ENCODE measurements at regions not wholly inside any gene's neighbourhood (a gene's known extent, or its start where the extent isn't known, plus 50 kb on each side); places are given as distances from the start of the nearest gene placed in this dataset.
A peak's percentile ranks its signal among the peaks of the same experiment; 100 is the strongest.

- no peak for DNase-seq
Observed at GRCh38 chr2:176622792-176623191, 353.6 kb downstream of the MTX2 start.

- DNase-seq = no peak
Observed at GRCh38 chr2:176626796-176627195, 357.6 kb downstream of the MTX2 start.

DNA sequence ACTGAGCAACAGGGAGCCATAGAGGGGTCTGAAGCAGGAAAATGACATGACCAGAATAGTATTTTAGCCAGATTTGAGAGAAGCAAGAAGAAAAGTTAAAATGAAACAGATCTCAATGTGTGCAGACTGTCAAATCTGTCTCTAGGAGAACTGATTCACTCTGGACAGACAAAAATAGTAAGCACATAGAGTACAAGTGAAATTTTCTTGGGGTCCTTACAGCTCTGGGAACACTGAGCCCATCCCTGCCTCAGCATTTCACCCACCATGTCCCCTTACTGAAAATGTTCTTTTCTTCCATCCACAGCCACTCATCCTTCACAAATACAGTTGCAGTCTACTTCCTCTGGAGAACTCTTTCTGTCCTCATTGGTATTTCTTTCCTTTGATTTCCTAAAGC lies 359.2 kb downstream of the MTX2 start:
- no peak for DNase-seq

GRCh38 chr2:176633754-176634153 lies 364.5 kb downstream of the MTX2 start:
- DNase-seq = no peak

- DNase-seq = no peak
Observed at GRCh38 chr2:176636401-176636800, 367.2 kb downstream of the MTX2 start.

DNA sequence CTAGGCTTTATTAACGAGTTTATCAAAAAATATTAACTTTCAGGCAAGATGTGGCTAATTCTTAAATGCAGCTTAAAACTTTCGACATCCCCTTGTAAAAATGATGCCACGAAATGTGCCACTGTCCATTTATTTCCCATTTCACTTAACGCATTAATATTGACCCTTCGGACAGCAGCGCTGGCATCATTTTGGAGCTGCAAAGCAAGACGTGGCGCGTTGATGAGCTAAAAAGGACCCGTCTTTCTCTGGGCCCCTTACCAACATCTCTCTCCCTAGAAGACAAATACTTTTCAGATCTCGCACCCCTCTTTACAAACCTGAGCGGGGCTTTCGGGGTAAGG lies 367.9 kb downstream of the MTX2 start:
- DNase-seq = no peak

GRCh38 chr2:176637486-176638166 lies 368.4 kb downstream of the MTX2 start:
- DNase-seq = no peak

GRCh38 chr2:176638167-176639015 lies 369.1 kb downstream of the MTX2 start:
- DNase-seq = peak; percentile 44

DNA sequence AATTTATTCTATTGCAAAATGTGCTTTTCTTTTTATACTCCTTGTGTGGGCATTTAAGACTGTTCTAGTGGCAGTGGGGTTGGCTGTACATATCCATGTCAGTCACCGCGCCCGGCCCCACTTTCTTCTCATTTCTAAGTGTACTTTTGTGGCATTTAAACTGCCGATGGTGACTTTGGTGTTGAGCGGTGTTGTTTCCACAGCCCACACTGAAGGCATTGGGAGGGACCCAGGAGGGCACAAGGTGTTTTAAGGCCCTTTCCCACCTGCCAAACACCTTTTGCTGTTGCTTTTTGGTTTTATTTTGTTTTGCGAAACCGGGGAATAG lies 369.7 kb downstream of the MTX2 start:
- DNase-seq = no peak

- DNase-seq = no peak
Observed at GRCh38 chr2:176639671-176640070, 370.4 kb downstream of the MTX2 start.

DNA sequence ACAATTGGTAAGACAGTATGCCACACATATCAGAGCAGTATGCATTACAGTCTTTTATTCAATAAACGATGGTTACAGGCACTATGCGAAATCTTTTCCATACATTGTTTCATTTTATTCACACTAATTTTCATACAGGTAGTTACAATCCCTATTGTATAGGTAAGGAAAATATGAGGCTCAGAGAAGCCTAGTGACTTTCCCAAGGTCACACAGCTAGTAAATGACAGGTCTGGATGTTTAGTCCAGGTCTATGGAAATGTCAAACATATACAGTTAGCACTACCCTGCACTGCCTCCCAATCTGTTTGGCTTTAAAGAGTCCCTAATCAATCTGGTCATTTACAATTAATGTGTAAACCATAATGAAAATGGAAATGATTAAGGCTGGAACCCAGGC lies 372.2 kb downstream of the MTX2 start:
- no peak for DNase-seq

GRCh38 chr2:176642074-176642473 lies 372.8 kb downstream of the MTX2 start:
- no peak for DNase-seq

DNA sequence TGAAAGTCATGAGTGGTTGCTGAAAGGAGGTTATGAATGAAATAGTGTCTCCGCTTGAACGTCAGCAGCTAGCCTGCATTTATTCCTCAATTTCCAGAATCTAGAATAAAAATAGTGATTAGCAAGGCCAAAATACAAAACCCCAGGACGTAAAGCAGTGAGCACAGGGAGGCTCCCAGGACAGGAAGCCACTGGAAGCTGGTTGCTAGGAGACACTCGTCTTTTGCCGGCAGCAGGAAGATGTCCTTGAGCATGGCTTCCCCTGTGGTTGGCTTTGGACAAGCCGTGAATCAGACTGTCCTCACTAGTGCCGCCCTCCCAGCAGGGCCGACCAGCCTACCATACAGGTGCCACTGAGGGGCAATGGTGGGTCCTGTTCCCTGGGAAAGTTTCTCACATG lies 374.4 kb downstream of the MTX2 start:
- no peak for DNase-seq

DNA sequence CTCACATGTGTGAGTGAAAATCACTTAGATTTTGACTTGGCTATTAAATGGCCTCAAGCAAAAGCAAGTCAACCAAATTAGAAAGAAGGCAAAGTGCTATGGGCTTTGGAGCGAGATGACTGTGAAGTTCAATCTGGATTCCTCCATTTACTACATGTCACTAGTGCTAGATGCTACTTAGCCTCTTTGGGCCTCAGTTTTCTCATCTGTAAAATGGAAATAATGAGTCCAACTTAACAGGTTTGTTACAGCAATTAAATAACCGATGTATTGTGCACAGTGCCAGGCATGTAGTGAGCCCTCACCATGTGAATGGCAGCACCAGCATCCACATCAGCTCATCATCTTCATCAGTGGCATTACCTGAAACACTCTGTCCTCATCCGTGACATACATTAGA lies 376.3 kb downstream of the MTX2 start:
- no peak for DNase-seq

GRCh38 chr2:176646033-176646615 lies 376.9 kb downstream of the MTX2 start:
- DNase-seq = no peak

DNA sequence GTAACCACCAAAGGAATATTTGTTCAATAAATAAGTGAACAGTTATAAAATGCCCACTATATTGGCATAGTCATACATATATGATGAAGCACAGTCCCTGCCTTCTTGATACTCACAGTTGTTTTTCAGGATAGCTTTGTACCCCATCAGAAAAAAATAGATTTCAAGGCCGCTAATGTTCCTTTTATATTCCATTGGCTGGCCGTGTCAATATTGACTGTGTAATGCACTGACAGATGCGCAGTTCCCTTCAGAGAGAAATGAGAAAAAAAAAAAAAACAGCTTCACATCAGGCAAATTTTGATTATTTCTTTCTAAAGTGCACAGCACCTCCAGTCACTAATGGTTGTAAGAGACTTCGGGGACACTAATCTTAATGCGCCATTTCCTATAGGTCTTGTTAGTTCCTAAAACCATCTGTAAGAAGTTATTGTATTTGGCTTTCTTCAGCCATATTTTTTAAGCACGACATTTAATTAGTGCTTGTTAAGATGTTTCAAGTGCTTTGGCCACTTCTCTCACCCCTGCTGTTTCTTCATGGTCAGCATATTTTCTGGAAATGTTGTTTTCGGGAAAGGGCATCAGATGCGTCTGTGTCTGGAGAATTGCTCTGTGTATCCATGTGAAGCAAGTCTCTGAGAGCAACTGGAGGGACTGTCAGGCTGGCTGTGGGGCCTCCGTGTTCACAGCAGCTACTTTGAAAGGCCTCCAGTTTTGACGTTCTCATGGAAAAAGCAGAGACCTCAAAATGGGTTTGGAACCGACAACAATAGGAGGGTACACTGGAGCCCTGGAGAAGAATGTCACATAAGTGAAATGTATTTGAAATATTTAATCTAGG lies 378.3 kb downstream of the MTX2 start:
- no peak for DNase-seq

DNA sequence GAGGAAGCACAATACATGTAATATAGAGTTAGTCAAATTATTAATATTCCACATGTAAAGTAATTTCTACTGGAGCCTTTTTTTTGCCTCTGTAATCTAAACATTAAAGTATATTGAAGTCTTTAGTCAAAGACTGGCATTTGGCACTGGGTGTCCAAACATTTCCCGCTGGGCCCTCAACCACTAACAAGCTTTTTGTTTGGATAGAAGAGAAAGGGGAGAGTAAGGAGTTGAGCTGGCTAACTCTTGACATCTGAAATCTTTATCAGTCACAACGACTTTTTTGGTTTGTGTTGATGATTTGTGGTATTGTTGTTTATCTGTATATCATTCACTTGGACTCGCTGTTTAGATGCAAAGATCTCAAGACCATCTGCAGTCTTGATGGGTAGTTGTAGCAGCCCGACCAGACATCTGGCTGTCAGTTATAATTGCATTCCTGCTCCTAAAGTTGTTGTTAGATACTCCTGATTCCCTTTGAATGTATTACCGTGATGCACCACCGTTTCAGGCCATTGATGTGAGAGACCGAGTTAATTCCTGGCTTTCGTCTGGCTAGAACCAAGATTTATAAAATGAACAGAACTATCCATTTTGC lies 379.6 kb downstream of the MTX2 start:
- no peak for DNase-seq

DNA sequence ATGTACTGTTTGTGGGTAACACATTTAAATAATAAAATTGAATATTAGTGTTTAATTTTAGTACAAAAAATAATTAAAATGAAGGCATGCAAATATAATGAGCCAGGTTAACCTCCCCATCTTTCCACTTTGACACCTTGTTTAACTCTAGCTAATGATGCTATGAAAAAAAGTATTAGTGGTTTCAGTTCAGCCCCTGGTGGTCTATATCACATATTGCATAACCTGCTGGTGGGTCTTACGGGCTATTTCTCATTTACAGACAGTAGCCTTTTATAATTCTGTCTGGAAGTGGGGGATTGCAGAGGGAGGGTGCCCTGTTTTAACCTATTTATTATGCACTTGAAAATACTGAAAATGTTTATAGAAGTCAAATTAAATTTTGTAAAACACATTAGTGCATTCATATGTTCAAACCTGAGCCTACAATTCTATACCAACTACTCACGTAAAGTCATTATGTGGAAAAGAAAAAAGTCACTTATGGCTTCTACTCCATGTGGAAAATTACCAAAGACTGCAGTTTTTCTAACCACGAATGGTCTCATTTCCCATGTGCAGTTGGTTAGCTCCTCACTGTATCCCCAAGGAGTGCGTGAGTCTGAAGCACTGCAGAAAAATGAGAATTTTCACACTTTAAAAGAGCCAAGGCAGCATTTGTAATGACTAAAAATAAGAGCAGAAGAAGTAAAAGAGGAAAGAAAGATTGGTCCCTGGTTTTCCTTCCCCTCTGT lies 381.0 kb downstream of the MTX2 start:
- no peak for DNase-seq

DNA sequence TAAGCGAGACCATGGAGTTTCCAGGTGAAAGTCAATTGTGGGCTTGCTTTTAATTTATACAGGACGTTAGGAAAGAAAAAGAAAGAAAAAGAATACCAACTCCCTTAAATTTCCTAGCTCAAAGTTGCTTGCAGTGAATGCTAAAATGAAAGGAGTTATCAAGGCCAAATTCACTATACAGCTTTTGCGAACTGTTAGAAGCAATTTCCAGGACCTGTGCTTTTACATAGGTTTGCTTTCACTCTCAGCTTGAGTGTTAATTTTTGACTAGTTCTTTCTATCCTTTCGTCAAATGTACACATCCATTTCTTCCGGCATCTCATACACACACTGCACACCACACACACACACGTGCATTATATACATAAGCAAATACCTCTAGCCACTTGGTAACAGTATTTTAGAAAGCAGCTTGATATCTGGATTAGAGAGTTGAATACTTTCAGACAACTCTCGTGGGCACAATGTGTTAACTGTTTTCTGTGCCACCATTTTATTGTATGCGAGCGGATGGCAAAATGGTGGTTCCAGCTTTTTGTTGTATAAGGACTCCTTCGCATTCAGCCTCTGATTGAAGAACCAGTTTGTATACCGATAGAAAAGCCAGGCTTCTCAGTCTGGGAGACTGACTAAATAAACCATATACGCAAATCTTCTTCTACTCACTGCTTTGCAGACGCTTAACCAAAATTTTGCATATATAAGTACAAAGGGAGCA lies 381.8 kb downstream of the MTX2 start:
- DNase-seq = no peak

- DNase-seq = no peak
Observed at GRCh38 chr2:176652300-176653182, 383.3 kb downstream of the MTX2 start.
